OCI-LY1 (cell line): ENCODE measurements at regions not wholly inside any gene's neighbourhood (a gene's known extent, or its start where the extent isn't known, plus 50 kb on each side); places are given as distances from the start of the nearest gene placed in this dataset.

ENCODE experiments used
- H2AFZ ChIP-seq: fragments of 200-600 bp; sonication (generic), shearing (Covaris generic); 2 replicates; pipeline ENCODE4 v1.6.0; 2014; ENCODE audit warnings: antibody characterized with exemption, mild to moderate bottlenecking, low read length
- H3F3A ChIP-seq: fragments of 200-600 bp; sonication (generic), shearing (Covaris generic); 2 replicates; pipeline ENCODE4 v1.6.0; 2014; ENCODE audit warnings: mild to moderate bottlenecking, antibody characterized with exemption, low read length, moderate library complexity; ENCODE audit not compliant: insufficient read depth
- H3K27ac ChIP-seq: fragments of 200-600 bp; sonication (generic); 2 replicates; pipeline ENCODE4 v1.5.1; 2014; ENCODE audit warnings: low read length, mixed run types, mild to moderate bottlenecking, low read depth; ENCODE audit not compliant: poor library complexity, severe bottlenecking
- H3K27me3 ChIP-seq: fragments of 200-600 bp; sonication (generic); 2 replicates; pipeline ENCODE4 v1.6.0; 2014; ENCODE audit warnings: antibody characterized with exemption, mild to moderate bottlenecking, low read length, moderate library complexity; ENCODE audit not compliant: insufficient read depth
- H3K36me3 ChIP-seq: fragments of 200-600 bp; sonication (generic); 2 replicates; pipeline ENCODE4 v1.6.1; 2014; ENCODE audit warnings: mild to moderate bottlenecking, antibody characterized with exemption, low read length, moderate library complexity, mixed read lengths; ENCODE audit not compliant: insufficient read depth
- H3K4me1 ChIP-seq: fragments of 200-600 bp; sonication (generic); 2 replicates; pipeline ENCODE4 v1.5.1; 2014; ENCODE audit warnings: mild to moderate bottlenecking, low read length, moderate library complexity; ENCODE audit not compliant: insufficient read depth, severe bottlenecking
- H3K4me2 ChIP-seq: fragments of 200-600 bp; sonication (generic), shearing (Covaris generic); 2 replicates; pipeline ENCODE4 v1.6.1; 2014; ENCODE audit warnings: low read length
- H3K4me3 ChIP-seq: fragments of 200-600 bp; sonication (generic); 2 replicates; pipeline ENCODE4 v1.5.1; 2014; ENCODE audit warnings: low read length, low read depth, mild to moderate bottlenecking, mixed read lengths; ENCODE audit not compliant: poor library complexity, severe bottlenecking
- H3K79me2 ChIP-seq: fragments of 200-600 bp; shearing (Covaris generic); 2 replicates; pipeline ENCODE4 v1.6.1; 2016; ENCODE audit warnings: mixed run types, low read length, mixed read lengths; ENCODE audit not compliant: insufficient read depth
- H3K9ac ChIP-seq: fragments of 200-600 bp; sonication (generic), shearing (Covaris generic); 2 replicates; pipeline ENCODE4 v1.6.1; 2014; ENCODE audit warnings: mild to moderate bottlenecking, low read length, mixed read lengths
- H3K9me2 ChIP-seq: fragments of 200-600 bp; sonication (generic), shearing (Covaris generic); 2 replicates; pipeline ENCODE4 v1.6.1; 2014; ENCODE audit warnings: low read depth, mild to moderate bottlenecking, low read length, mixed read lengths
- H3K9me3 ChIP-seq: fragments of 200-600 bp; shearing (Covaris generic); 2 replicates; pipeline ENCODE4 v1.6.1; 2014; ENCODE audit warnings: low read length, mixed read lengths
- H4K20me1 ChIP-seq: fragments of 200-600 bp; sonication (generic), shearing (Covaris generic); 2 replicates; pipeline ENCODE4 v1.6.0; 2016; ENCODE audit warnings: mild to moderate bottlenecking, low read length; ENCODE audit not compliant: insufficient read depth
- CTCF ChIP-seq: fragments of 200-600 bp; sonication (generic), shearing (Covaris generic); IDR thresholded peaks from 2 replicates; pipeline ENCODE4 v1.5.1; 2017; ENCODE audit warnings: mild to moderate bottlenecking, antibody characterized with exemption, low read length, moderate library complexity, mixed read lengths
- EZH2 ChIP-seq: fragments of 200-600 bp; sonication (generic), shearing (Covaris generic); IDR thresholded peaks from 2 replicates; pipeline ENCODE4 v1.8.0; 2017; ENCODE audit warnings: borderline replicate concordance, mixed run types, mild to moderate bottlenecking, antibody characterized with exemption, low read length, moderate library complexity, mixed read lengths

DNA sequence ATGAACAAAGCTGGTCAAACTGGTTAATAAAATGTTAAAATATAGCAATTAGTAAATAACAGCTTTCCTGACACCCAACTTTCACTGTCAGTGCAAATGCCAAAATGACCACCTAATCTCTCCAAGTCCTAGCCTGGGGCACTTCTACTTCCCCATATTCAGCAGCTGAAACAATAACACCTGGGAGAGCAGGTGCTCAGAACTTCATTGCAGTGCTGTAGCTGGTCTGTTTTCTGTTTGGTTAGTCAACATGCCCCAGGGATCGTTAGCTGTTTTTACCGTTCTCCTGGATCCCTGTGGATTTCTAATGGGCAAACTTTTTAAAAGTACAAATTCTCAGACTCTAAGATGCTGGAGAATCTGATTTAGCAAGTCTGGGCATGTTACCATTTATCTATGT lies 759.7 kb downstream of the GALC start:
- Histone ChIP-seq H3K9me2 (no peaks in the 10 kb centered on the region), H2AFZ (no peak overlapping the region), H3K4me3 (no peak overlapping the region), H4K20me1 (no peaks in the 10 kb centered on the region), H3K27ac (no peak overlapping the region), H3K4me1 (no peaks in the 10 kb centered on the region), H3K27me3 (no peaks in the 10 kb centered on the region), H3K36me3 (no peaks in the 10 kb centered on the region), H3F3A (no peaks in the 10 kb centered on the region), H3K9me3 (no peaks in the 10 kb centered on the region), H3K4me2 (no peak overlapping the region), H3K79me2 (no peaks in the 10 kb centered on the region), H3K9ac (no peak overlapping the region)
- TF ChIP-seq EZH2 (no peak), CTCF (no peak)

- no peak overlapping the region for H3K27ac ChIP-seq
- H3K27me3 ChIP-seq: no peaks in the 10 kb centered on the region
- H3K9ac ChIP-seq: no peak overlapping the region
- H3K9me2 ChIP-seq: no peaks in the 10 kb centered on the region
- TF ChIP-seq CTCF (no peak), EZH2 (no peak)
- H4K20me1 ChIP-seq: no peaks in the 10 kb centered on the region
- H3K79me2 ChIP-seq: no peaks in the 10 kb centered on the region
- no peaks in the 10 kb centered on the region for H3F3A ChIP-seq
- no peak overlapping the region for H3K4me2 ChIP-seq
- H3K36me3 ChIP-seq: no peaks in the 10 kb centered on the region
- no peak overlapping the region for H2AFZ ChIP-seq
- no peaks in the 10 kb centered on the region for H3K9me3 ChIP-seq
- H3K4me1 ChIP-seq: no peaks in the 10 kb centered on the region
- H3K4me3 ChIP-seq: no peak overlapping the region
These were observed 761.5 kb downstream of the GALC start for GRCh38 chr14:87231336-87232026.

- H3F3A ChIP-seq: no peaks in the 10 kb centered on the region
- H3K27ac ChIP-seq: no peak overlapping the region
- TF ChIP-seq EZH2 (no peak), CTCF (no peak)
- no peaks in the 10 kb centered on the region for H3K79me2 ChIP-seq
- no peaks in the 10 kb centered on the region for H4K20me1 ChIP-seq
- no peak overlapping the region for H3K4me3 ChIP-seq
- no peaks in the 10 kb centered on the region for H3K9me3 ChIP-seq
- no peak overlapping the region for H3K9ac ChIP-seq
- H3K4me1 ChIP-seq: no peaks in the 10 kb centered on the region
- no peaks in the 10 kb centered on the region for H3K9me2 ChIP-seq
- H3K27me3 ChIP-seq: no peaks in the 10 kb centered on the region
- H3K36me3 ChIP-seq: no peaks in the 10 kb centered on the region
- no peak overlapping the region for H2AFZ ChIP-seq
- no peak overlapping the region for H3K4me2 ChIP-seq
These were observed 762.3 kb downstream of the GALC start for GRCh38 chr14:87230726-87231125.
